ENCODE measurements at regions not wholly inside any gene's neighbourhood (a gene's known extent, or its start where the extent isn't known, plus 50 kb on each side); places are given as distances from the start of the nearest gene placed in this dataset.

DNA sequence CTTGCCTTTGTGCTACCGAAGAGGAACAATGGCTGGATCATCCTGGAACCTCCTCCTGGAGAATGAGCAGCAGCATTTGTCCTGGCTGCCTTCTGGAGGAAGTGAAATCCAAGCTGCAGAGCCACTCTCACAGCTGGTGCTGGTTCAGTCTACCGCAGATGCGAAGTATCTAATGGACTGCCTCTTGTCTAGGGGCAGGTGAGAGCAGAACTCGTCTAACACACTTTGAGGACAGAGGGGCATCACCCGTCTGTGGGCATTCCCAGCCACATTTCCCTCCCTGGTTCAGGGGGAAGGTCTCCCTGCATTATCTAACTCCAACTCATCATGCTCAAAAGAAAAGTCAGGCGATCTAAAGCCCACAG lies 338.2 kb upstream of the GATB start:
- TF ChIP-seq, protein P1, sequence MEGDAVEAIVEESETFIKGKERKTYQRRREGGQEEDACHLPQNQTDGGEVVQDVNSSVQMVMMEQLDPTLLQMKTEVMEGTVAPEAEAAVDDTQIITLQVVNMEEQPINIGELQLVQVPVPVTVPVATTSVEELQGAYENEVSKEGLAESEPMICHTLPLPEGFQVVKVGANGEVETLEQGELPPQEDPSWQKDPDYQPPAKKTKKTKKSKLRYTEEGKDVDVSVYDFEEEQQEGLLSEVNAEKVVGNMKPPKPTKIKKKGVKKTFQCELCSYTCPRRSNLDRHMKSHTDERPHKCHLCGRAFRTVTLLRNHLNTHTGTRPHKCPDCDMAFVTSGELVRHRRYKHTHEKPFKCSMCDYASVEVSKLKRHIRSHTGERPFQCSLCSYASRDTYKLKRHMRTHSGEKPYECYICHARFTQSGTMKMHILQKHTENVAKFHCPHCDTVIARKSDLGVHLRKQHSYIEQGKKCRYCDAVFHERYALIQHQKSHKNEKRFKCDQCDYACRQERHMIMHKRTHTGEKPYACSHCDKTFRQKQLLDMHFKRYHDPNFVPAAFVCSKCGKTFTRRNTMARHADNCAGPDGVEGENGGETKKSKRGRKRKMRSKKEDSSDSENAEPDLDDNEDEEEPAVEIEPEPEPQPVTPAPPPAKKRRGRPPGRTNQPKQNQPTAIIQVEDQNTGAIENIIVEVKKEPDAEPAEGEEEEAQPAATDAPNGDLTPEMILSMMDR (conservative IDR thresholded peaks at IDR 0.05; ENCODE audit: low read length): no peak
- no peak for TF ChIP-seq EZH2phosphoT487 (IDR thresholded peaks at IDR 0.05; ENCODE audit: borderline replicate concordance, low read depth, low read length)

Measured in OCI-LY7 (cell line).